HK-2 (cell line): ENCODE measurements at regions not wholly inside any gene's neighbourhood (a gene's known extent, or its start where the extent isn't known, plus 50 kb on each side); places are given as distances from the start of the nearest gene placed in this dataset.
"Not testable (repeated sequence)": the region's sequence is repeated elsewhere in the genome, so short reads cannot be mapped to it uniquely, and the experiment has no call there.

ENCODE experiments used
- DNase-seq: peaks from one replicate; pipeline ENCODE4 v3.0.0-alpha.2; 2018; ENCODE audit not compliant: unreplicated experiment

GRCh38 chr13:87877477-87877876, 206.3 kb downstream of the SLITRK5 start:
- DNase-seq, result no peak

- DNase-seq, result no peak
These were observed 207.5 kb downstream of the SLITRK5 start for GRCh38 chr13:87878706-87879105.

GRCh38 chr13:87884884-87885283, 213.7 kb downstream of the SLITRK5 start:
- peak; percentile 3 for DNase-seq

GRCh38 chr13:87887459-87888123, 216.4 kb downstream of the SLITRK5 start:
- no peak for DNase-seq

GRCh38 chr13:87889254-87889653, 218.1 kb downstream of the SLITRK5 start:
- DNase-seq, result no peak

- no peak for DNase-seq
These were observed 222.0 kb downstream of the SLITRK5 start for GRCh38 chr13:87893186-87893585.

GRCh38 chr13:87894059-87894458, 222.9 kb downstream of the SLITRK5 start:
- no peak for DNase-seq

GRCh38 chr13:87903553-87903952, 232.4 kb downstream of the SLITRK5 start:
- DNase-seq, result no peak

GRCh38 chr13:87906411-87906810, 235.2 kb downstream of the SLITRK5 start:
- no peak for DNase-seq

GRCh38 chr13:87907202-87907601, 236.0 kb downstream of the SLITRK5 start:
- DNase-seq, result no peak

- DNase-seq, result no peak
These were observed 248.8 kb downstream of the SLITRK5 start for GRCh38 chr13:87919956-87920355.

GRCh38 chr13:87923753-87924152, 252.6 kb downstream of the SLITRK5 start:
- DNase-seq, result no peak

- no peak for DNase-seq
These were observed 253.8 kb downstream of the SLITRK5 start for GRCh38 chr13:87925006-87925405.

GRCh38 chr13:87940776-87941175, 269.6 kb downstream of the SLITRK5 start:
- DNase-seq, result no peak

GRCh38 chr13:87941226-87941625, 270.1 kb downstream of the SLITRK5 start:
- DNase-seq, result no peak

- DNase-seq, result no peak
These were observed 271.0 kb downstream of the SLITRK5 start for GRCh38 chr13:87942205-87942604.

GRCh38 chr13:87944038-87944437, 272.9 kb downstream of the SLITRK5 start:
- DNase-seq, result no peak

- no peak for DNase-seq
These were observed 281.2 kb downstream of the SLITRK5 start for GRCh38 chr13:87952377-87952776.

- DNase-seq, result no peak
These were observed 282.2 kb downstream of the SLITRK5 start for GRCh38 chr13:87953381-87953780.

GRCh38 chr13:87954091-87954490, 282.9 kb downstream of the SLITRK5 start:
- DNase-seq, result no peak

- DNase-seq, result no peak
These were observed 290.4 kb downstream of the SLITRK5 start for GRCh38 chr13:87961546-87961945.

- DNase-seq, result no peak
These were observed 301.4 kb downstream of the SLITRK5 start for GRCh38 chr13:87972568-87972967.

- no peak for DNase-seq
These were observed 303.9 kb downstream of the SLITRK5 start for GRCh38 chr13:87975035-87975434.

GRCh38 chr13:87976650-87977049, 305.5 kb downstream of the SLITRK5 start:
- DNase-seq, result not testable (repeated sequence)
